Hindlimb muscle (tissue), 1 donor: ENCODE measurements at regions not wholly inside any gene's neighbourhood (a gene's known extent, or its start where the extent isn't known, plus 50 kb on each side); places are given as distances from the start of the nearest gene placed in this dataset.
"Not testable (repeated sequence)": the region's sequence is repeated elsewhere in the genome, so short reads cannot be mapped to it uniquely, and the experiment has no call there.

ENCODE experiments used
- DNase-seq: peaks from one replicate; pipeline ENCODE4 v3.0.0-alpha.2; 2013

- not testable (repeated sequence) for DNase-seq
Observed at GRCh38 chr9:42239445-42240260, 56.2 kb downstream of the SPATA31A6 start.

- DNase-seq = not testable (repeated sequence)
Observed at GRCh38 chr9:42240261-42240579, 56.8 kb downstream of the SPATA31A6 start.

- not testable (repeated sequence) for DNase-seq
Observed at GRCh38 chr9:42243211-42243610, 59.8 kb downstream of the SPATA31A6 start.

GRCh38 chr9:42243822-42244221 lies 60.4 kb downstream of the SPATA31A6 start:
- DNase-seq = not testable (repeated sequence)

GRCh38 chr9:42268729-42269128 lies 85.3 kb downstream of the SPATA31A6 start:
- DNase-seq = not testable (repeated sequence)

- not testable (repeated sequence) for DNase-seq
Observed at GRCh38 chr9:42269171-42269570, 85.7 kb downstream of the SPATA31A6 start.

- not testable (repeated sequence) for DNase-seq
Observed at GRCh38 chr9:42273191-42273590, 89.7 kb downstream of the SPATA31A6 start.

- DNase-seq = no peak
Observed at GRCh38 chr9:42275141-42275540, 91.7 kb downstream of the SPATA31A6 start.

GRCh38 chr9:42282531-42283178 lies 99.2 kb downstream of the SPATA31A6 start:
- not testable (repeated sequence) for DNase-seq

GRCh38 chr9:42283179-42283543 lies 99.7 kb downstream of the SPATA31A6 start:
- not testable (repeated sequence) for DNase-seq

- not testable (repeated sequence) for DNase-seq
Observed at GRCh38 chr9:42286145-42286845, 102.8 kb downstream of the SPATA31A6 start.

- DNase-seq = not testable (repeated sequence)
Observed at GRCh38 chr9:42288002-42288864, 104.8 kb downstream of the SPATA31A6 start.

- DNase-seq = not testable (repeated sequence)
Observed at GRCh38 chr9:42288865-42289229, 105.4 kb downstream of the SPATA31A6 start.

- not testable (repeated sequence) for DNase-seq
Observed at GRCh38 chr9:42300124-42300523, 116.7 kb downstream of the SPATA31A6 start.

GRCh38 chr9:42306625-42307024 lies 123.2 kb downstream of the SPATA31A6 start:
- DNase-seq = not testable (repeated sequence)

- not testable (repeated sequence) for DNase-seq
Observed at GRCh38 chr9:42307449-42307848, 124.0 kb downstream of the SPATA31A6 start.

GRCh38 chr9:42310972-42311371 lies 127.5 kb downstream of the SPATA31A6 start:
- not testable (repeated sequence) for DNase-seq

GRCh38 chr9:42316026-42316425 lies 132.6 kb downstream of the SPATA31A6 start:
- not testable (repeated sequence) for DNase-seq

GRCh38 chr9:42317677-42318076 lies 134.2 kb downstream of the SPATA31A6 start:
- DNase-seq = not testable (repeated sequence)

GRCh38 chr9:42323084-42323809 lies 139.8 kb downstream of the SPATA31A6 start:
- DNase-seq = not testable (repeated sequence)

- not testable (repeated sequence) for DNase-seq
Observed at GRCh38 chr9:42325142-42325541, 141.7 kb downstream of the SPATA31A6 start.

- DNase-seq = not testable (repeated sequence)
Observed at GRCh38 chr9:42325561-42325960, 142.1 kb downstream of the SPATA31A6 start.
